Liver (tissue), 3 donors: ENCODE measurements at regions not wholly inside any gene's neighbourhood (a gene's known extent, or its start where the extent isn't known, plus 50 kb on each side); places are given as distances from the start of the nearest gene placed in this dataset.

Experiments used
- GABPA ChIP-seq, 2 donors: IDR thresholded peaks in 1 of 2; conservative IDR thresholded peaks in 1 of 2; 2 replicates each; pipeline ENCODE4 v1.6.1; 2016; ENCODE audit warnings: antibody characterized with exemption in 2 of 2, mild to moderate bottlenecking in 1 of 2, moderate library complexity in 1 of 2
- JUND ChIP-seq, 2 donors: IDR thresholded peaks; 2 replicates each; pipeline ENCODE4 v1.6.1; 2016; ENCODE audit warnings: antibody characterized with exemption in 2 of 2
- RAD21 ChIP-seq, 2 donors: IDR thresholded peaks; 2 replicates each; pipeline ENCODE4 v1.6.1; 2016; ENCODE audit warnings: antibody characterized with exemption in 2 of 2, mild to moderate bottlenecking in 2 of 2
- SP1 ChIP-seq: IDR thresholded peaks from 2 replicates; pipeline ENCODE4 v1.6.1; 2018; ENCODE audit warnings: antibody characterized with exemption, mild to moderate bottlenecking
- TAF1 ChIP-seq: conservative IDR thresholded peaks from 2 replicates; pipeline ENCODE4 v1.6.1; 2016; ENCODE audit warnings: antibody characterized with exemption, mild to moderate bottlenecking
- ZBTB33 ChIP-seq: IDR thresholded peaks from 2 replicates; pipeline ENCODE4 v1.6.1; 2016; ENCODE audit warnings: antibody characterized with exemption
- TF ChIP-seq, protein P1 (sequence below): fragments of 150-350 bp; IDR thresholded peaks from 2 replicates; pipeline ENCODE4 v1.5.1; 2017; ENCODE audit warnings: improper control_type of control experiment, low read depth, low read length; ENCODE audit not compliant: missing input control
- TF ChIP-seq, protein P2 (sequence below): IDR thresholded peaks from 2 replicates; pipeline ENCODE4 v1.6.1; 2016; ENCODE audit warnings: antibody characterized with exemption
- donor health status: healthy.
- donor health status: healthy.

GRCh38 chr20:51333971-51334370, 208.5 kb downstream of the NFATC2 start:
- TF ChIP-seq, protein P1, sequence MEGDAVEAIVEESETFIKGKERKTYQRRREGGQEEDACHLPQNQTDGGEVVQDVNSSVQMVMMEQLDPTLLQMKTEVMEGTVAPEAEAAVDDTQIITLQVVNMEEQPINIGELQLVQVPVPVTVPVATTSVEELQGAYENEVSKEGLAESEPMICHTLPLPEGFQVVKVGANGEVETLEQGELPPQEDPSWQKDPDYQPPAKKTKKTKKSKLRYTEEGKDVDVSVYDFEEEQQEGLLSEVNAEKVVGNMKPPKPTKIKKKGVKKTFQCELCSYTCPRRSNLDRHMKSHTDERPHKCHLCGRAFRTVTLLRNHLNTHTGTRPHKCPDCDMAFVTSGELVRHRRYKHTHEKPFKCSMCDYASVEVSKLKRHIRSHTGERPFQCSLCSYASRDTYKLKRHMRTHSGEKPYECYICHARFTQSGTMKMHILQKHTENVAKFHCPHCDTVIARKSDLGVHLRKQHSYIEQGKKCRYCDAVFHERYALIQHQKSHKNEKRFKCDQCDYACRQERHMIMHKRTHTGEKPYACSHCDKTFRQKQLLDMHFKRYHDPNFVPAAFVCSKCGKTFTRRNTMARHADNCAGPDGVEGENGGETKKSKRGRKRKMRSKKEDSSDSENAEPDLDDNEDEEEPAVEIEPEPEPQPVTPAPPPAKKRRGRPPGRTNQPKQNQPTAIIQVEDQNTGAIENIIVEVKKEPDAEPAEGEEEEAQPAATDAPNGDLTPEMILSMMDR: no peak
- no peak for TF ChIP-seq RAD21 (IDR thresholded peaks at IDR 0.05)
- TF ChIP-seq GABPA (IDR thresholded peaks at IDR 0.05 in 1 of 2, conservative IDR thresholded peaks at IDR 0.05 in 1 of 2): no peak
- TF ChIP-seq SP1: no peak
- TF ChIP-seq, protein P2, sequence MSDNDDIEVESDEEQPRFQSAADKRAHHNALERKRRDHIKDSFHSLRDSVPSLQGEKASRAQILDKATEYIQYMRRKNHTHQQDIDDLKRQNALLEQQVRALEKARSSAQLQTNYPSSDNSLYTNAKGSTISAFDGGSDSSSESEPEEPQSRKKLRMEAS: no peak
- no peak for TF ChIP-seq ZBTB33
- no peak for TF ChIP-seq TAF1
- no peak for TF ChIP-seq JUND (IDR thresholded peaks at IDR 0.05)
